Left hindlimb (tissue), 1 donor: ENCODE measurements at regions not wholly inside any gene's neighbourhood (a gene's known extent, or its start where the extent isn't known, plus 50 kb on each side); places are given as distances from the start of the nearest gene placed in this dataset.
"Not testable (repeated sequence)": the region's sequence is repeated elsewhere in the genome, so short reads cannot be mapped to it uniquely, and the experiment has no call there.

Experiments
- DNase-seq: peaks from one replicate; pipeline ENCODE4 v3.0.0-alpha.2; 2018

DNA sequence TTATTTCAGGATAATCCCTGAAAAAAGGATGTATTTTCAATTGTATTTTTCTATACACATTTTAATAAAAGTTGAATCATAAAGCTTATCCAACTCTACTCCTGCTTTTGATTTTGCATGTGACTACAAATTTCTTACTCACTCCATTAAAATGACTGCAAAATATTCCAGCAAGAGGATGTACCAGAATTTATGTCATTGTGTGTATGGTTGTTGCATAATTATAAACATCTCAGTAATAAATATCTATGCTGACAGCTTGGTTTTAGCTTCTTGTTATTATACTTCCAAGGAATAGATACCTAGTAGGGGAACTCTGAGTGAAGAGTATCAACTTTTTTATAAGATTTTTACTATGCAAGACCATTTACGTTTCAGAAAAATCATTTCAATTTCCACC is 463.2 kb upstream of the RUNX1 start:
- no peak for DNase-seq

DNA sequence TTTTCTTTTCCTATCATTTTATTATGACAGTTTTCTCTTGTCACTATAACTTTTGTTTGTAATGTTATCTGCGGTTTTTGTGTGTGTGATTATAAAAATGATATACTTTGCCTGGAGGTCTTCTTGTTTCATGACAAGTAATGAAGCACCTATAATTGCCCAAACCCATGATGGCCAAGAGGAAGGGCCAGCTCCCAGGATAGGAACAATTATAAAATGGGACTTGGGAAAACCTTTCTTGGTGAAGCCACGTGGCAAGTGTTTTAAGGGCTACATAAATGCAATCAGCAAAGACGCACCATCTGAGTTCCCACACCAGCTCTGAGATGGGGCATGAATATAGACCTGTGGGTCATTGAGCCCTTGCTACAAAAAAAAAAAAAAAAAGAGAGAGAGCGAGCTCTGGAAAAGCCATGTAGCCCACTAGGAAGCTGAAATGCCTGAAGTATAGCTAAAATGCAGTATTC is 462.6 kb upstream of the RUNX1 start:
- no peak for DNase-seq

- no peak for DNase-seq
Observed at GRCh38 chr21:35510957-35511695, 462.0 kb upstream of the RUNX1 start.

DNA sequence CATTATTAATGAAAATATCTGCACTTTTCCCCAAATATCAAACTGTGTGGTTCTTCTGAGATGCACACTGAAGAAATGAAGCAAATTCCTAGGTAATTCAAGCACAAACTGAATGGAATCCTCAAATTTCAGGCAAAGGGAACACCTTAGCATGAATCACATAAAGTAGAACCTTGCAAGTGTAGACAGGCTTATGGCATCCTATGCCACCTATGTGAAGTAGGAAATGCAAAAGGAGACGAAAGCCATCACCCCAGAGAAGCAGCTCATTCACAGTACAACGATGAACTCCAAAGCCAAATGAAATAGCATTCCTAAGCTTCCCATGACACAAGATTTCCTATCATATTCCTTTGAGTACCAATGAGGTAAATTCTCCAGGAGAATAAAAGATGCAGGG is 461.2 kb upstream of the RUNX1 start:
- no peak for DNase-seq

- DNase-seq: no peak
Observed at GRCh38 chr21:35509001-35509704, 460.1 kb upstream of the RUNX1 start.

GRCh38 chr21:35508139-35508888 is 459.2 kb upstream of the RUNX1 start:
- DNase-seq: peak; percentile 50

- no peak for DNase-seq
Observed at GRCh38 chr21:35507181-35507759, 458.2 kb upstream of the RUNX1 start.

GRCh38 chr21:35506771-35507170 is 457.7 kb upstream of the RUNX1 start:
- no peak for DNase-seq

DNA sequence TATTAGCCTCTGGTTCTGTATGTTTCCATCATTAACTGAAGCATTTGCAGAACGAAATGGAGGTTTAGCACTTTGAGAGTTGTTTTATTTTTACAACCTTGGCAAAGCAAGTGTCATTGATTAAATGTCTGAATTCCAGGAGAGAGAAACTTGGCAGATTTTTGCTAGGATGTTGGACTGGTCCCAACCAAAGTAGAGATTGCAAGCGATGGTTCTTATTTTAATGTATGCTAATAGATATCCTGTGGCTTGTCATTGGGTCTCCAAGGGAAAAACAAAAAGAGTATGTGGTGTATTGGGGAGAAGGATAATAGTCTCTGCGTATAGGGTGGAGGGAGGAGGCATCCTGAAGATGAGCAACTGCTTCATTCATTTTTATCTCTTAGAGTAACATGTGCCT is 457.2 kb upstream of the RUNX1 start:
- DNase-seq: no peak

DNA sequence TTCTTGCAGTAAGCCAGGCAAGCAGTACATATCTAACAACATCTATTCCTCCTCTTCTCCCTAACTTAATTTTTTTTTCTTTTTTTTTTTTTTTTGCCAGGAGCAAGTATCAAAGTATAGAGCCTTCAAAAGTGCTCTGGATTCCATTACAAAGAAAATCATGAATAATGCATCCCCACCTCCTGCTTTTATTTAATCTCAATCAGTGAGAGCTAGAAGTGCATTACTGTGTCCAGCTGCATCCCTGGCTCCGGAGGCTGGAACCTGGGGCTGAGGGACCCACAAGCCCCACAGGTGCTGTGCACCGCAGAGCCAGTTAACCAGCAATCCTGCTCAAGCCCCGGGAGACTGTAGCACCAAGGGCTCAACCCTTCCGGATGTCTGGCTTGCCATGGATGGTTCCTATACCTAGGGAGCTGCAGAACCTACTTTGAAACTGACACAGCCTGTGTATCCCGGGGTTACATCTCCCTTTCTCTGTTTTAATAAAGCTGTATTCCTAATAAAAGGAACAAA is 455.9 kb upstream of the RUNX1 start:
- no peak for DNase-seq

- no peak for DNase-seq
Observed at GRCh38 chr21:35504277-35504676, 455.2 kb upstream of the RUNX1 start.

- peak; percentile 47 for DNase-seq
Observed at GRCh38 chr21:35503671-35504070, 454.6 kb upstream of the RUNX1 start.

GRCh38 chr21:35502821-35503220 is 453.7 kb upstream of the RUNX1 start:
- DNase-seq: no peak

DNA sequence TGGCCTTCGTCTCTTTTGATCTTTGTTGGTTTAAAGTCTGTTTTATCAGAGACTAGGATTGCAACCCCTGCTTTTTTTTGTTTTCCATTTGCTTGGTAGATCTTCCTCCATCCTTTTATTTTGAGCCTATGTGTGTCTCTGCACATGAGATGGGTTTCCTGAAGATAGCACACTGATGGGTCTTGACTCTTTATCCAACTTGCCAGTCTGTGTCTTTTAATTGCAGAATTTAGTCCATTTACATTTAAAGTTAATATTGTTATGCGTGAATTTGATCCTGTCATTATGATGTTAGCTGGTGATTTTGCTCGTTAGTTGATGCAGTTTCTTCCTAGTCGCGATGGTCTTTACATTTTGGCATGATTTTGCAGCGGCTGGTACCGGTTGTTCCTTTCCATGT is 448.4 kb upstream of the RUNX1 start:
- not testable (repeated sequence) for DNase-seq

DNA sequence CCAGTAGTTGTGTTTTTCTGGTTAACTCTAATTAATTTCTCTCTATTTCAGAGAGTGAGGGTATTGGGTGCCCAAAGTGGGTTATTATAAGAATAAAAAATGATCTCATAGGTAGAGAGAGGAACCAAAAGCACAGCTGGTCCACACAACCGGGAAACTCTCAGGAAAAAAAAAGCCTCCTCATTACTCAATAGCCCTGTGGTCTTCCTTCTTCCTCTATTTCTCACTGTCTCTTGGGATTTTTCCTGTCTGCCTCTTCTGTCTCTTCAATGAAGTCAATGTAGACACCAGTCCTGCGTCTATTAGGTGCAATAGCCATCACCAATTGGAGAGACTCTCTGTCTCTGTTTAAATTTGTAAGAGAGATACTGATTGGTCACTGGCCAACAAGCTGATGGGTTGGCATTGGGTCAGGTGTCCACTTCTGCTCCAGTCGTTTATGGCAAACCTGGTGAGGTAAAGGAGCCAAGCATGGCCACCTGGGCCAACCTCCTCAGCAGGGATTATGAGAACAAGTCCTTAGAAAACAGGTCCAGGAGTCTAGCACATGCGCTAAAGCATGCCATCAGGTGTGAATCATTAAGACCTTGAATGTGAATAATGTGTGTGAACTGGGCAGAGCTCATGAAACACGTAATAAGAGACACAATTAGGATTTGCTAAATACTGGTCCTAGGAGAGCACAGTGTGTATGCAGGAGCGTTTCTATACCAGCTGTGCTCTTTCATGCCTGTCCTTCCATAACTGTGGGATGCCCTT is 443.0 kb upstream of the RUNX1 start:
- DNase-seq: no peak

GRCh38 chr21:35491114-35491513 is 442.0 kb upstream of the RUNX1 start:
- DNase-seq: no peak

GRCh38 chr21:35489389-35489980 is 440.4 kb upstream of the RUNX1 start:
- DNase-seq: no peak

DNA sequence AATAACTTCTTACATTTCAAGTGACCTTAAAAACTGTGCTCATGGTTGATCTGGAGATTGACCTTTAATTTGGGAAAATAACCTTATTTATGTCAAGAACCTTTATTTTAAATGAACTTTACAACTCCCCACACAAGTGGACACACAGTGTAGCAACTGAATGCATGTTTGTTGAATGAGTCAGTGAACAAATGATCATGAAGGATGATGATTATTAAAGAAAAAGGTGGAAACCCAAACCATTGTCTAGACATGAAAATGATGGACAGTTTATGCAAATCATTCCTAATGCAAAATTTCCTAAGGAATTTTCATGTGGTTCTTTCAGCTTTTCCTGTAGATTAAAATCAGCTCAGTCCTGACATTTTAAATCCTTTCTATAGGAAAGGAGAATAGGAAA is 439.8 kb upstream of the RUNX1 start:
- no peak for DNase-seq

- DNase-seq: no peak
Observed at GRCh38 chr21:35485364-35485763, 436.3 kb upstream of the RUNX1 start.

DNA sequence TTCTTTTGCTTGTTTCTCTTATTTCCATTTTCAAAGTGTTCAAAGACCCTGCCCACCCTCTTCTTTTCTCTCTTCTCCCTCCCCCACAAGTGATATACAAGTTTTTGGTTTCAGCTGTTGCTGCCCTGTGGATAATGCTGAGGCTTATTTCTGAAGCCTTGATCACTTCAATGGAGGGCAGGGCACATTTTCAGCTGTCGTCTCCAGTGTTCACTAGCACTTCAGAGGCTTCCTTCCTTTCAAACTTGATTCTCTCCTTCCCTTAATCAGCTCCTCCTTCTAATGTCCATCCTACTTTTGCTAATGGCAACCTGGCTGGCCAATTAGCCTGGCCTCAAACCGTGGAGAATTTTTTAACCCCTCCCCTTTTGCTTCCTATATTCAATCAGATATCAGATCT is 435.7 kb upstream of the RUNX1 start:
- DNase-seq: no peak

- DNase-seq: no peak
Observed at GRCh38 chr21:35484032-35484431, 434.9 kb upstream of the RUNX1 start.
